ENCODE measurements at regions not wholly inside any gene's neighbourhood (a gene's known extent, or its start where the extent isn't known, plus 50 kb on each side); places are given as distances from the start of the nearest gene placed in this dataset.
"Not testable (repeated sequence)": the region's sequence is repeated elsewhere in the genome, so short reads cannot be mapped to it uniquely, and the experiment has no call there.

GRCh38 chr17:30695265-30695811, 129.2 kb downstream of the CRLF3 start:
- TF ChIP-seq CTCF (conservative IDR thresholded peaks at IDR 0.05; ENCODE audit: low read depth, low read length); EZH2 (IDR thresholded peaks at IDR 0.05; ENCODE audit: borderline replicate concordance, low read depth, low read length, poor library complexity, severe bottlenecking): not testable (repeated sequence)

Measured in A673 (cell line).